ENCODE measurements at regions not wholly inside any gene's neighbourhood (a gene's known extent, or its start where the extent isn't known, plus 50 kb on each side); places are given as distances from the start of the nearest gene placed in this dataset.

DNA sequence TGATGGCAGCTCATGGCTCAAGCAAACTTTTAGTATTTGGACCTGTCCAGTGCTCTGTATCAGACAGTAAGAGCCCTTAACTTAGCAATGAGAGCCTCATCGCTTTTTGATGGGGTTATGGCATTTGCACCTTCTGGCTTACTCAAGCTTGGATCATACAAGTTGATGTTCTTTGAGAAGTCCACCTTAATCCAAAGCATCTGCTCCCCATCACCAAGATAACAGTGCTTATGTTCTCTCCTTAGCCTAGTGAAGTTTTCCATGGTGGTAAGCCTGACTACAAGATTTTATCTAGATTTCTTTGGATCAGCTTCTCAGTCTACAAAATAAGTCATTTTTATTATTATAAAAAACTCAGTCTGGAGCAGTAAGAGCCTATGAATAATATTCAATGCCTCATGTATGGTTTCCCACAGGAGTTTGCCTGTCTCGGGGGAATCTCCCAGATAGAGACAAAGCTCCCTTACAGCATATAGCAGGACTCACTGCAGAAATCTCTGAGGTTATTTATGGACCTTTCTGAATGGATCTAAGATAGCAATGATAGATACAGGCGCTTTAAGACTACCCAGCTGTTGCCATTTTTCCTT is 472.2 kb upstream of the LINC00305 start:
- TF ChIP-seq CTCF (conservative IDR thresholded peaks at IDR 0.05 in 1 of 2, IDR thresholded peaks at IDR 0.05 in 1 of 2; ENCODE audit: low read depth in 1 of 2, low read length in 2 of 2) (no peak), EZH2 (IDR thresholded peaks at IDR 0.05; ENCODE audit: low read length, missing control alignments) (no peak)

All from fibroblast of lung (primary cell).